Prostate gland (tissue), 2 donors: ENCODE measurements at regions not wholly inside any gene's neighbourhood (a gene's known extent, or its start where the extent isn't known, plus 50 kb on each side); places are given as distances from the start of the nearest gene placed in this dataset.

Source experiments
- DNase-seq: peaks from one replicate; pipeline ENCODE4 v3.0.0-alpha.2; 2019; ENCODE audit warnings: low spot score
- H3K27ac ChIP-seq, 2 donors: fragments of 200-600 bp; sonication (generic); 2 replicates each; pipeline ENCODE4 v1.5.1; 2017 to 2019
- H3K27me3 ChIP-seq: fragments of 200-600 bp; sonication (generic); replicated peaks from 2 replicates; pipeline ENCODE4 v1.5.1; 2019; ENCODE audit not compliant: insufficient read depth
- H3K36me3 ChIP-seq, 2 donors: fragments of 200-600 bp; sonication (generic); 1 replicate in 1 of 2; 2 replicates in 1 of 2; pipeline versions ENCODE4 v1.5.1 to v1.8.1; 2017 to 2019
- H3K4me1 ChIP-seq: fragments of 200-600 bp; sonication (generic); replicated peaks from 2 replicates; pipeline ENCODE4 v1.5.1; 2019
- H3K4me3 ChIP-seq, 2 donors: fragments of 200-600 bp; sonication (generic); 2 replicates each; pipeline ENCODE4 v1.5.1; 2017 to 2019
- H3K9me3 ChIP-seq: fragments of 200-600 bp; sonication (generic); 2 replicates; pipeline ENCODE4 v1.5.1; 2017
- CTCF ChIP-seq, 4 experiments: fragments of 200-600 bp in 2 of 4; fragments of 450-650 bp in 2 of 4; sonication (generic) in 2 of 4; IDR thresholded peaks; 1 replicate in 3 of 4; 2 replicates in 1 of 4; pipeline ENCODE4 v1.5.1; 2016 to 2019; ENCODE audit warnings: antibody characterized with exemption in 4 of 4, mild to moderate bottlenecking in 2 of 4, moderate library complexity in 2 of 4
- POLR2A ChIP-seq: fragments of 450-650 bp; IDR thresholded peaks from one replicate; pipeline ENCODE4 v1.6.1; 2016; ENCODE audit warnings: antibody characterized with exemption, mild to moderate bottlenecking
- POLR2AphosphoS5 ChIP-seq: sonication (generic); formaldehyde crosslinking; IDR thresholded peaks from one replicate; pipeline ENCODE4 v1.6.1; 2017; ENCODE audit warnings: antibody characterized with exemption
- WGBS: methylation state at CpG from one replicate; pipeline ENCODE4 v1.1.5; 2018; 5-methylcytosine and 5-hydroxymethylcytosine counted together
- intact Hi-C: fragments of 100-400 bp; cut with DNase I; formaldehyde crosslinking; loops from one replicate; pipeline ENCODE4 v1.14.2; 2022

GRCh38 chr13:103926118-103926517 lies 859.9 kb upstream of the SLC10A2 start:
- intact Hi-C loops, result no loop called here

GRCh38 chr13:103908911-103909310 lies 842.7 kb upstream of the SLC10A2 start:
- no peak overlapping the region for H3K27ac ChIP-seq
- TF ChIP-seq POLR2A, result no peak
- TF ChIP-seq POLR2AphosphoS5, result no peak
- no peak for TF ChIP-seq CTCF (IDR thresholded peaks at IDR 0.05)
- no peak for DNase-seq
- no peak overlapping the region for H3K4me3 ChIP-seq
- no peaks in the 10 kb centered on the region for H3K9me3 ChIP-seq
- no peaks in the 10 kb centered on the region for H3K36me3 ChIP-seq
- intact Hi-C loops, result no loop called here
- no peaks in the 10 kb centered on the region for H3K4me1 ChIP-seq
- WGBS, result 88% methylated on average over 1 of the region's 1 CpG
- H3K27me3 ChIP-seq, result no peaks in the 10 kb centered on the region

More at GRCh38 chr13:103926118-103926517, 859.9 kb upstream of the SLC10A2 start:
- Histone ChIP-seq H3K4me3 (no peak overlapping the region), H3K27ac (no peak overlapping the region), H3K36me3 (no peaks in the 10 kb centered on the region), H3K9me3 (no peaks in the 10 kb centered on the region), H3K4me1 (no peaks in the 10 kb centered on the region), H3K27me3 (no peaks in the 10 kb centered on the region)
- DNase-seq, result no peak
- WGBS, result 80% methylated on average over 3 of the region's 3 CpGs
- TF ChIP-seq POLR2A, result no peak
- no peak for TF ChIP-seq CTCF (IDR thresholded peaks at IDR 0.05)
- no peak for TF ChIP-seq POLR2AphosphoS5

- intact Hi-C loops, result no loop called here
- no peaks in the 10 kb centered on the region for H3K4me1 ChIP-seq
- no peak for DNase-seq
- H3K27ac ChIP-seq, result no peak overlapping the region
- no peak overlapping the region for H3K4me3 ChIP-seq
- TF ChIP-seq POLR2A (no peak), POLR2AphosphoS5 (no peak), CTCF (IDR thresholded peaks at IDR 0.05) (no peak)
- H3K36me3 ChIP-seq, result no peaks in the 10 kb centered on the region
- WGBS, result 46% methylated on average over 5 of the region's 5 CpGs
- H3K9me3 ChIP-seq, result no peaks in the 10 kb centered on the region
- H3K27me3 ChIP-seq, result no peaks in the 10 kb centered on the region
Observed at GRCh38 chr13:103908274-103908673, 842.1 kb upstream of the SLC10A2 start.

- no peak for DNase-seq
- TF ChIP-seq CTCF (IDR thresholded peaks at IDR 0.05) (no peak), POLR2AphosphoS5 (no peak), POLR2A (no peak)
- H3K36me3 ChIP-seq, result no peaks in the 10 kb centered on the region
- no peak overlapping the region for H3K27ac ChIP-seq
- H3K27me3 ChIP-seq, result no peaks in the 10 kb centered on the region
- H3K9me3 ChIP-seq, result no peaks in the 10 kb centered on the region
- WGBS, result 82% methylated on average over 4 of the region's 4 CpGs
- no peak overlapping the region for H3K4me3 ChIP-seq
- no peaks in the 10 kb centered on the region for H3K4me1 ChIP-seq
- intact Hi-C loops, result no loop called here
Observed at GRCh38 chr13:103903790-103904189, 837.6 kb upstream of the SLC10A2 start.

- intact Hi-C loops, result no loop called here
- DNase-seq, result no peak
- Histone ChIP-seq H3K27ac (no peak overlapping the region), H3K4me3 (no peak overlapping the region), H3K27me3 (no peaks in the 10 kb centered on the region), H3K36me3 (no peaks in the 10 kb centered on the region), H3K9me3 (no peaks in the 10 kb centered on the region), H3K4me1 (no peaks in the 10 kb centered on the region)
- 84% methylated on average over 2 of the region's 2 CpGs for WGBS
- TF ChIP-seq CTCF (IDR thresholded peaks at IDR 0.05), result no peak
Observed at GRCh38 chr13:103898481-103898880, 832.3 kb upstream of the SLC10A2 start.
